Vagina (tissue), 2 donors: ENCODE measurements at regions not wholly inside any gene's neighbourhood (a gene's known extent, or its start where the extent isn't known, plus 50 kb on each side); places are given as distances from the start of the nearest gene placed in this dataset.

Source experiments
- CTCF ChIP-seq, 3 experiments: fragments of 450-650 bp in 2 of 3; fragments of 200-600 bp in 1 of 3; sonication (generic) in 1 of 3; IDR thresholded peaks; one replicate each; pipeline ENCODE4 v1.5.1; 2017 to 2019; ENCODE audit warnings: antibody characterized with exemption in 3 of 3, mild to moderate bottlenecking in 2 of 3, moderate library complexity in 2 of 3
- POLR2A ChIP-seq, 2 donors: fragments of 450-650 bp; IDR thresholded peaks; one replicate each; pipeline ENCODE4 v1.6.1; 2017; ENCODE audit warnings: antibody characterized with exemption in 2 of 2, mild to moderate bottlenecking in 2 of 2, moderate library complexity in 2 of 2

GRCh38 chr6:166749666-166750065, 122.6 kb upstream of the RPS6KA2 start:
- TF ChIP-seq POLR2A (IDR thresholded peaks at IDR 0.05), result no peak
- no peak for TF ChIP-seq CTCF (IDR thresholded peaks at IDR 0.05)
